ENCODE measurements at regions not wholly inside any gene's neighbourhood (a gene's known extent, or its start where the extent isn't known, plus 50 kb on each side); places are given as distances from the start of the nearest gene placed in this dataset. TPM values are rescaled to one million over a fixed set of nuclear protein-coding genes. Genes with fewer than 3 reads are reported as not detected.

DNA sequence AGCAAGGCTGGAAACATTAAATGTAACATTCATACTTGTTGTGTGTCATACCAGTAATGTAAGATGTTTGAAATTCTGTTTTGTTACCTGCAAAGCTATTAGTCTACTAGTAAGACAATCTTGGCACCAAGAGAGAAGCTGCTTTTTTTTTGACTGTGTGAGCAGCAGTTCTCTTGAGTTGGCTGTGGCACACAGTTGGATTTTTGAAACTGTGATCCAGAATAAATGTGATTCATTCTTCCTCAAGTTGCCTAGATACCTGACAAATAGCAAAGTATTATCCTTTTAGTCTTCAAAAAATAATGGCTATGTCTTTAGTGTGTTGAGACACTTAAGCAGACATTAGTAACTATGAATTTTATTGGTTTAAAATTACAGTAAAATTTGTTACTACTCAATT lies 57.2 kb upstream of the HAPLN1 start:
- no peaks in the 10 kb centered on the region for H3K36me3 ChIP-seq (replicated peaks in 1 of 2; ENCODE audit: control extremely low read depth in 1 of 2, control insufficient read depth in 1 of 2, extremely low read depth in 1 of 2, insufficient read depth in 2 of 2, low read length in 1 of 2)
- H3K4me1 Mint-ChIP-seq = no peaks in the 10 kb centered on the region
- no peaks in the 10 kb centered on the region for H3K27me3 ChIP-seq (replicated peaks in 1 of 4; ENCODE audit: control extremely low read depth in 1 of 4, control insufficient read depth in 3 of 4, insufficient read depth in 4 of 4, low read length in 3 of 4)
- ChIA-PET POLR2A (no interaction called here), CTCF (no interaction called here)
- ATAC-seq (ENCODE audit: low read depth) = no peak
- H3K27me3 Mint-ChIP-seq = no peaks in the 10 kb centered on the region
- no peaks in the 10 kb centered on the region for H3K4me1 ChIP-seq (ENCODE audit: control insufficient read depth in 2 of 2, insufficient read depth in 2 of 2, low read length in 2 of 2)
- no peak overlapping the region for H3K4me2 ChIP-seq (replicated peaks; ENCODE audit: low read depth, low read length, poor library complexity, severe bottlenecking)
- intact Hi-C loops (cut with micrococcal nuclease) = no loop called here
- no peak overlapping the region for H3K9ac ChIP-seq (ENCODE audit: low read length)
- no peak overlapping the region for H2AFZ ChIP-seq (ENCODE audit: insufficient read depth, low read depth, low read length, poor library complexity, severe bottlenecking)
- no peaks in the 10 kb centered on the region for H3K9me3 ChIP-seq (ENCODE audit: control extremely low read depth in 1 of 3, control insufficient read depth in 2 of 3, insufficient read depth in 1 of 3, low read length in 2 of 3)
- H3K4me3 Mint-ChIP-seq = no peak overlapping the region
- no peak for DNase-seq
- H4K20me1 ChIP-seq (ENCODE audit: control insufficient read depth, insufficient read depth, low read length, poor library complexity, severe bottlenecking) = no peaks in the 10 kb centered on the region
- no peaks in the 10 kb centered on the region for H3K79me2 ChIP-seq (ENCODE audit: control insufficient read depth, insufficient read depth, low read length)
- no peak overlapping the region for H3K27ac ChIP-seq (ENCODE audit: low read length in 2 of 2)
- no peaks in the 10 kb centered on the region for H3K9me3 Mint-ChIP-seq (ENCODE audit: insufficient read depth)
- no peak for TF ChIP-seq CTCF (IDR thresholded peaks at IDR 0.05)
- H3K4me3 ChIP-seq (ENCODE audit: control extremely low read depth in 1 of 5, extremely low read depth in 1 of 5, insufficient read depth in 1 of 5, low read depth in 2 of 5, low read length in 4 of 5) = no peak overlapping the region
- no peak overlapping the region for H3K27ac Mint-ChIP-seq

GRCh38 chr5:83776437-83777031 lies 55.9 kb upstream of the HAPLN1 start:
- DNase-seq = no peak
- ChIA-PET POLR2A (no interaction called here), CTCF (no interaction called here)
- WGBS (ENCODE audit: insufficient coverage) = no CpG with 5 or more reads among the region's 1 CpG
- Histone ChIP-seq H3K36me3 (replicated peaks in 1 of 2; ENCODE audit: control extremely low read depth in 1 of 2, control insufficient read depth in 1 of 2, extremely low read depth in 1 of 2, insufficient read depth in 2 of 2, low read length in 1 of 2) (no peaks in the 10 kb centered on the region), H3K4me2 (replicated peaks; ENCODE audit: low read depth, low read length, poor library complexity, severe bottlenecking) (no peak overlapping the region), H3K9ac (ENCODE audit: low read length) (no peak overlapping the region), H3K27ac (ENCODE audit: low read length in 2 of 2) (no peak overlapping the region), H3K79me2 (ENCODE audit: control insufficient read depth, insufficient read depth, low read length) (no peaks in the 10 kb centered on the region), H4K20me1 (ENCODE audit: control insufficient read depth, insufficient read depth, low read length, poor library complexity, severe bottlenecking) (no peaks in the 10 kb centered on the region), H3K4me3 (ENCODE audit: control extremely low read depth in 1 of 5, extremely low read depth in 1 of 5, insufficient read depth in 1 of 5, low read depth in 2 of 5, low read length in 4 of 5) (no peak overlapping the region), H2AFZ (ENCODE audit: insufficient read depth, low read depth, low read length, poor library complexity, severe bottlenecking) (no peak overlapping the region), H3K4me1 (ENCODE audit: control insufficient read depth in 2 of 2, insufficient read depth in 2 of 2, low read length in 2 of 2) (no peaks in the 10 kb centered on the region), H3K9me3 (ENCODE audit: control extremely low read depth in 1 of 3, control insufficient read depth in 2 of 3, insufficient read depth in 1 of 3, low read length in 2 of 3) (no peaks in the 10 kb centered on the region), H3K27me3 (replicated peaks in 1 of 4; ENCODE audit: control extremely low read depth in 1 of 4, control insufficient read depth in 3 of 4, insufficient read depth in 4 of 4, low read length in 3 of 4) (no peaks in the 10 kb centered on the region)
- intact Hi-C loops (cut with micrococcal nuclease) = no loop called here
- Mint-ChIP-seq H3K4me3 (no peak overlapping the region), H3K9me3 (ENCODE audit: insufficient read depth) (no peaks in the 10 kb centered on the region), H3K27ac (no peak overlapping the region), H3K4me1 (no peaks in the 10 kb centered on the region), H3K27me3 (no peaks in the 10 kb centered on the region)
- no peak for ATAC-seq (ENCODE audit: low read depth)
- no peak for TF ChIP-seq CTCF (IDR thresholded peaks at IDR 0.05)
- no peak for TF ChIP-seq EZH2 (IDR thresholded peaks at IDR 0.05; ENCODE audit: borderline replicate concordance, insufficient read depth, low read depth, low read length, poor library complexity, severe bottlenecking)

Small RNA genes in the stretch of these regions (small RNA-seq; reads per million reads assigned to genes)
- gene RNU4-11P (ENCODE audit: insufficient read length, low read depth, low replicate concordance) = not detected

Measured in B cell (primary cell).